Smooth muscle cell (in vitro differentiated cells): ENCODE measurements at regions not wholly inside any gene's neighbourhood (a gene's known extent, or its start where the extent isn't known, plus 50 kb on each side); places are given as distances from the start of the nearest gene placed in this dataset.

Experiments
- DNase-seq: peaks from one replicate; lab custom pipeline; 2025; ENCODE audit not compliant: unreplicated experiment; lab: John Stamatoyannopoulos, UW
- H2AFZ ChIP-seq: fragments of 200-600 bp; sonication (generic); 2 replicates; pipeline ENCODE4 v1.6.0; 2016; ENCODE audit warnings: antibody characterized with exemption, low read depth, mild to moderate bottlenecking
- H3F3A ChIP-seq: fragments of 200-600 bp; sonication (generic); 2 replicates; pipeline ENCODE4 v1.6.0; 2017; ENCODE audit warnings: antibody characterized with exemption, low read depth
- H3K27ac ChIP-seq: fragments of 200-600 bp; sonication (generic); 2 replicates; pipeline ENCODE4 v1.5.1; 2016; ENCODE audit warnings: low read depth, mild to moderate bottlenecking
- H3K27me3 ChIP-seq: fragments of 200-600 bp; sonication (generic); 2 replicates; pipeline ENCODE4 v1.6.1; 2016; ENCODE audit warnings: low read depth, mild to moderate bottlenecking
- H3K36me3 ChIP-seq: fragments of 200-600 bp; sonication (generic); 2 replicates; pipeline ENCODE4 v1.5.1; 2016; ENCODE audit warnings: low read depth
- H3K4me1 ChIP-seq: fragments of 200-600 bp; sonication (generic); 2 replicates; pipeline ENCODE4 v1.5.1; 2016; ENCODE audit warnings: low read depth
- H3K4me2 ChIP-seq: fragments of 200-600 bp; sonication (generic); 2 replicates; pipeline ENCODE4 v1.6.0; 2016; ENCODE audit warnings: mild to moderate bottlenecking
- H3K4me3 ChIP-seq: fragments of 200-600 bp; sonication (generic); 2 replicates; pipeline ENCODE4 v1.5.1; 2016; ENCODE audit warnings: mild to moderate bottlenecking
- H3K79me2 ChIP-seq: fragments of 200-600 bp; sonication (generic); 2 replicates; pipeline ENCODE4 v1.6.0; 2016; ENCODE audit warnings: low read depth, mild to moderate bottlenecking
- H3K9ac ChIP-seq: fragments of 200-600 bp; sonication (generic); 2 replicates; pipeline ENCODE4 v1.6.0; 2016; ENCODE audit warnings: low read depth
- H3K9me3 ChIP-seq: fragments of 200-600 bp; sonication (generic); replicated peaks from 2 replicates; pipeline ENCODE4 v1.5.1; 2016; ENCODE audit warnings: low read depth
- H4K20me1 ChIP-seq: fragments of 200-600 bp; sonication (generic); 2 replicates; pipeline ENCODE4 v1.6.0; 2016; ENCODE audit warnings: low read depth
- WGBS: methylation state at CpG from one replicate; pipeline ENCODE4 v1.1.7; 2016; ENCODE audit warnings: low lambda C conversion rate; 5-methylcytosine and 5-hydroxymethylcytosine counted together
- TF ChIP-seq, protein P1 (sequence below): fragments of 200-600 bp; sonication (generic); IDR thresholded peaks from 2 replicates; pipeline ENCODE4 v1.5.1; 2017; ENCODE audit warnings: borderline replicate concordance, mild to moderate bottlenecking, antibody characterized with exemption; ENCODE audit not compliant: insufficient read depth, poor library complexity, severe bottlenecking

DNA sequence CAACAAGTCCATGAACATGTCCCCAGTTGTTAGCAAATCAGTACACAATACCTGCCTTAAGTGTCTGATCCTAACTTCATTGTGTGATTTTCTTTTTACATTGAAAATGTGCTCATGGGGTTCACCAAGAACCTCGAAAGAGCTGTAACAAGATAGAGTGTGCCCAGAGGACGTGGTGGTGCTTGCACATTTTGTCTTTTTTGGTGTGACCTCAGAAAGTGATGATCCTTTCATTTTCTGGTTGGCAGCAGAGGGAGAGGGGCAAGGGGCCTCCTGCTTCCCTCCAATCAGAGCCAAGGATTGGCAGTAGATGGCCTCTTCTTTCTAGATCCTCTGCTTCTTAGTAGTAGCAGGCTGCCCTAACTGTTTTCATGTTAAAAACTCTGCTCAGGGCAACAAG, 176.4 kb downstream of the OPA1 start:
- H2AFZ ChIP-seq: no peak overlapping the region
- no peak overlapping the region for H3K4me3 ChIP-seq
- H3K9me3 ChIP-seq: no peaks in the 10 kb centered on the region
- TF ChIP-seq, protein P1, sequence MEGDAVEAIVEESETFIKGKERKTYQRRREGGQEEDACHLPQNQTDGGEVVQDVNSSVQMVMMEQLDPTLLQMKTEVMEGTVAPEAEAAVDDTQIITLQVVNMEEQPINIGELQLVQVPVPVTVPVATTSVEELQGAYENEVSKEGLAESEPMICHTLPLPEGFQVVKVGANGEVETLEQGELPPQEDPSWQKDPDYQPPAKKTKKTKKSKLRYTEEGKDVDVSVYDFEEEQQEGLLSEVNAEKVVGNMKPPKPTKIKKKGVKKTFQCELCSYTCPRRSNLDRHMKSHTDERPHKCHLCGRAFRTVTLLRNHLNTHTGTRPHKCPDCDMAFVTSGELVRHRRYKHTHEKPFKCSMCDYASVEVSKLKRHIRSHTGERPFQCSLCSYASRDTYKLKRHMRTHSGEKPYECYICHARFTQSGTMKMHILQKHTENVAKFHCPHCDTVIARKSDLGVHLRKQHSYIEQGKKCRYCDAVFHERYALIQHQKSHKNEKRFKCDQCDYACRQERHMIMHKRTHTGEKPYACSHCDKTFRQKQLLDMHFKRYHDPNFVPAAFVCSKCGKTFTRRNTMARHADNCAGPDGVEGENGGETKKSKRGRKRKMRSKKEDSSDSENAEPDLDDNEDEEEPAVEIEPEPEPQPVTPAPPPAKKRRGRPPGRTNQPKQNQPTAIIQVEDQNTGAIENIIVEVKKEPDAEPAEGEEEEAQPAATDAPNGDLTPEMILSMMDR: no peak
- no peaks in the 10 kb centered on the region for H3K27me3 ChIP-seq
- no peak overlapping the region for H3K4me2 ChIP-seq
- H3K27ac ChIP-seq: no peak overlapping the region
- no peaks in the 10 kb centered on the region for H4K20me1 ChIP-seq
- H3K36me3 ChIP-seq: no peaks in the 10 kb centered on the region
- no peak for DNase-seq
- no peaks in the 10 kb centered on the region for H3F3A ChIP-seq
- no peak overlapping the region for H3K9ac ChIP-seq
- WGBS: 88% methylated on average over 2 of the region's 2 CpGs
- peaks cover 18% of the 10 kb centered on the region for H3K4me1 ChIP-seq
- H3K79me2 ChIP-seq: no peaks in the 10 kb centered on the region

DNA sequence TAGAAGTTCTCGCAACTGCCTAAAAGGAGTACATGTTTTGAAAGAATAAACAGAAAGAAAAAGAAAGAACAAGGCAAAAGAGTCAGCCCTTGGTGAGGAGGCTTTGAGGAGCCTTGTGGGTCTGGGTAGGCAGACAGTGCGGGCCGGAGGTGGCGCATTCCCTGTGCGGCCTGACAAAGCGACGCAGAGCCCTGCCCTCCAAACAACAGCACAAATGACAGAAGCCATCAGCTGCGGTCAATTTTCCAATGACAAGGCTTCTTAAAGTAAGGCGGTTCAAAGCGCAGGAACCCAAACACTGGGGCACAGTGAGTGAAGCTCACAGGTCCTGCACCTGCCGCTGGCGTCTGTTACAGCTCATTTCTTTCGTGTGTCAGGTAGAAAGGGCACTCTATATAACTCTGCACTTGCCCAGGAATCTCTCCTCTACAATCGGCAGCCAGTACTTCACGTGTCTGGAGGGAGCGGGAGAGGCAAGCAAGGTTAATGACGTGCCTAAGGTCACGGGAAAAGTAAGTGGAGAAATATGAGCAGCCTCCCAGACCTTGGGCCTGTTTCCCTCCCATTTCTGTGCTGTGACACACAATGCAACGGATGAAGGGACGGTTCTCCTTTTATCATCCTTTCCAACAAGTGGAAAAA, 178.1 kb downstream of the OPA1 start:
- DNase-seq: no peak
- TF ChIP-seq, protein P1: no peak
- no peaks in the 10 kb centered on the region for H3F3A ChIP-seq
- WGBS: 95% methylated on average over 20 of the region's 20 CpGs
- no peaks in the 10 kb centered on the region for H4K20me1 ChIP-seq
- peaks cover 28% of the 10 kb centered on the region for H3K4me1 ChIP-seq
- no peak overlapping the region for H3K4me2 ChIP-seq
- no peak overlapping the region for H2AFZ ChIP-seq
- no peak overlapping the region for H3K27ac ChIP-seq
- no peaks in the 10 kb centered on the region for H3K79me2 ChIP-seq
- no peak overlapping the region for H3K9ac ChIP-seq
- H3K4me3 ChIP-seq: no peak overlapping the region
- H3K9me3 ChIP-seq: no peaks in the 10 kb centered on the region
- no peaks in the 10 kb centered on the region for H3K36me3 ChIP-seq
- H3K27me3 ChIP-seq: no peaks in the 10 kb centered on the region

DNA sequence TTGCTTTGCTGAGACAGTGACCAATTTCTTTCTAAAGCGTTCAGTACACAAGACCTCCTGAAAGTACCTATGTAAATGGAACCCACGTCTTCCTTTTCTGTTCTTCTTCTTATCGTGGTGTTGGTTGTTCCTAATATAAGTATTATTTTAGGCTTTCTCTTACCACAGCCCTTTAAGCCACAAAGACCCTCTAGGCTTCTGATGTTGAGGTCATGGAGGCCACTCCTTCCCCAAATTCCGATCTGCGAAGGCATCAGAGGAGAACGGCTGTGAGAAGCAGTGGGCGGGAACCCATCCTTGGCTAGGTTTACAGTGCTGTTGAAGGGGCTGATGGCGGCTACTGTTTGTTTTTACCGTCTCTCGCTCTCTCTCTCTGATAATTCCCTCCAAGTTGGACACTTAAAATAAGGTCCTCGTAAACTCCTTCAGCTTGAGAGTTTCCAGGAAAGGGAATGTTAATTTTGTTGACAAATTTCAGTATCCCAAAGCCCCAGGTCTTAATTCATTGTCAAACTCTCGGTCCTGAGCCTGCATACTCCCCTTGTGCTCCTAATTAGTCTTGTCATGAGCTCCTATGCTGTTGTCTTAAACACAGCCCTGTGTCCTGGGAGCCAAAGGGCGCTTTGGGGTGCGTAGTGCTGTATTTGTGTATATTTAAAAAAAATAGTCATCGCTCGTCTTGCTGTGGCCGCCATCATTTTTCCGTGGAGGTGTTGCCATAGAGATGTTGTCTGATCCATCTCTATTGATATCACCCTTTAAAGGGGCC, 178.8 kb downstream of the OPA1 start:
- Histone ChIP-seq H3K9me3 (no peaks in the 10 kb centered on the region), H3K27ac (no peak overlapping the region), H3K4me2 (no peak overlapping the region), H3K4me1 (peaks cover 29% of the 10 kb centered on the region), H3K36me3 (no peaks in the 10 kb centered on the region), H4K20me1 (no peaks in the 10 kb centered on the region), H2AFZ (no peak overlapping the region), H3K9ac (no peak overlapping the region), H3K79me2 (no peaks in the 10 kb centered on the region), H3F3A (no peaks in the 10 kb centered on the region), H3K4me3 (no peak overlapping the region), H3K27me3 (no peaks in the 10 kb centered on the region)
- TF ChIP-seq, protein P1: no peak
- 76% methylated on average over 18 of the region's 18 CpGs for WGBS
- DNase-seq: no peak
